ENCODE measurements at regions not wholly inside any gene's neighbourhood (a gene's known extent, or its start where the extent isn't known, plus 50 kb on each side); places are given as distances from the start of the nearest gene placed in this dataset.

GRCh38 chr12:68432622-68433021 lies 100.5 kb upstream of the MDM1 start:
- H3K36me3 Mint-ChIP-seq (ENCODE audit: insufficient read depth, unreplicated experiment) = no peaks in the 10 kb centered on the region
- no peak overlapping the region for H3K4me3 Mint-ChIP-seq (ENCODE audit: unreplicated experiment)
- intact Hi-C loops (cut with micrococcal nuclease) = no loop called here
- ChIA-PET CTCF (no interaction called here), POLR2A (no interaction called here)
- BruUV-seq (replicated peaks) = no TSS peak
- no peak overlapping the region for H3K27ac Mint-ChIP-seq (ENCODE audit: low read depth, unreplicated experiment)
- no peaks in the 10 kb centered on the region for H3K4me1 Mint-ChIP-seq (ENCODE audit: insufficient read depth, unreplicated experiment)
- H3K9me3 Mint-ChIP-seq (ENCODE audit: unreplicated experiment) = peaks cover 6% of the 10 kb centered on the region
- TF ChIP-seq, protein P1, sequence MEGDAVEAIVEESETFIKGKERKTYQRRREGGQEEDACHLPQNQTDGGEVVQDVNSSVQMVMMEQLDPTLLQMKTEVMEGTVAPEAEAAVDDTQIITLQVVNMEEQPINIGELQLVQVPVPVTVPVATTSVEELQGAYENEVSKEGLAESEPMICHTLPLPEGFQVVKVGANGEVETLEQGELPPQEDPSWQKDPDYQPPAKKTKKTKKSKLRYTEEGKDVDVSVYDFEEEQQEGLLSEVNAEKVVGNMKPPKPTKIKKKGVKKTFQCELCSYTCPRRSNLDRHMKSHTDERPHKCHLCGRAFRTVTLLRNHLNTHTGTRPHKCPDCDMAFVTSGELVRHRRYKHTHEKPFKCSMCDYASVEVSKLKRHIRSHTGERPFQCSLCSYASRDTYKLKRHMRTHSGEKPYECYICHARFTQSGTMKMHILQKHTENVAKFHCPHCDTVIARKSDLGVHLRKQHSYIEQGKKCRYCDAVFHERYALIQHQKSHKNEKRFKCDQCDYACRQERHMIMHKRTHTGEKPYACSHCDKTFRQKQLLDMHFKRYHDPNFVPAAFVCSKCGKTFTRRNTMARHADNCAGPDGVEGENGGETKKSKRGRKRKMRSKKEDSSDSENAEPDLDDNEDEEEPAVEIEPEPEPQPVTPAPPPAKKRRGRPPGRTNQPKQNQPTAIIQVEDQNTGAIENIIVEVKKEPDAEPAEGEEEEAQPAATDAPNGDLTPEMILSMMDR (IDR thresholded peaks at IDR 0.05; ENCODE audit: unreplicated experiment) = no peak
- H3K27me3 Mint-ChIP-seq (ENCODE audit: insufficient read depth, unreplicated experiment) = no peaks in the 10 kb centered on the region
- no peak for DNase-seq (ENCODE audit: unreplicated experiment)

DNA sequence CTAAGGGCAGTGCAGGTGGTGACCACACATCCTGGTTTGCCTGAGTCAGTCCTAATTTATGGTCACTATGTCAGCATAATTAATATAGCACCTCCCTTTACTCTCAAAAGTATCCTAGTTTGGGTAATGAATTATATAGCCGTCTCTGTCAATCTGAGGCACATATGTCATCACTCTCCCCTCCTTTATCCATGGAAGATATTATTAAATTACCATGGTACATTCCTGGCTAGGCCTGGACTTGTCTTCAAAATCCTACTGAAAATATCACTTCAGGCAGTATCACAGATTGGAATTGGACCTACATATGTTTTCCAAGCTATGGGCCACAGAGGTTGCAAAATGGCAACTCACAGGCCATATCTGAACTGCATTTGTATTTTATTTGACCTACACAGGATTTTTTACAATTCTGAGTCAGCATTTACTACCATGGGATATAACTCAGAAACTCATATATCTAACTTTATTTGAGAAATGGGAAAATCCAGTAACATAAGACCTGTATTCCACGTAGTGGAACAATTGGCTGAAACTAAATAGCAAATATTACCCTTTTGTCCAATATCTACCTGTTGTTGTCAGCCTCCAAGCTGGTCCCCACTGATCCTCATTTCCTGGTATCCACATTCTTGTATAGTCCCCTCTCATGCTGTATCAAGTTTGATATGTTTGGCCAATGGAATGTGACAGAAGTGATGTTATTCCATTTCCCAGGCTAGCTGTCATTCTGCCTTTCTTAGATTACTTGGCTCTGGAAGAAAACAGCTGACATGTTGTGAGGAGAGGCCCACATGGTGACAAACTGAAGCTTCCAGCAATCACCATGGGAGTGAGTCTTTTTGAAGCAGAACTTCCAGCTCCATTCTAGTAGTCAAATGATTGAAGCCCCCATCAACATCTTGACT lies 102.5 kb upstream of the MDM1 start:
- CTCF ChIA-PET = no interaction called here

GRCh38 chr12:68435299-68435637 lies 103.1 kb upstream of the MDM1 start:
- Mint-ChIP-seq H3K4me1 (ENCODE audit: insufficient read depth, unreplicated experiment) (peaks cover 12% of the 10 kb centered on the region), H3K9me3 (ENCODE audit: unreplicated experiment) (peaks cover 6% of the 10 kb centered on the region), H3K27ac (ENCODE audit: low read depth, unreplicated experiment) (no peak overlapping the region), H3K4me3 (ENCODE audit: unreplicated experiment) (no peak overlapping the region), H3K36me3 (ENCODE audit: insufficient read depth, unreplicated experiment) (no peaks in the 10 kb centered on the region), H3K27me3 (ENCODE audit: insufficient read depth, unreplicated experiment) (no peaks in the 10 kb centered on the region)
- DNase-seq (ENCODE audit: unreplicated experiment) = no peak
- TF ChIP-seq, protein P1 (IDR thresholded peaks at IDR 0.05; ENCODE audit: unreplicated experiment) = no peak
- CTCF ChIA-PET = interaction anchor here (1.1 to 1.2 kb wide), 2 partner anchors 74 to 77 kb away, joined by 3 to 4 read pairs; no protein-coding TSS in a partner anchor
- no TSS peak for BruUV-seq (replicated peaks)
- POLR2A ChIA-PET = interaction anchor here (0.6 to 1.1 kb wide), 3 partner anchors 8 to 28 kb away, joined by 3 read pairs; no protein-coding TSS in a partner anchor
- intact Hi-C loops (cut with micrococcal nuclease) = no loop called here

More for the DNA sequence above, 102.5 kb upstream of the MDM1 start:
- POLR2A ChIA-PET = interaction anchor here (1.0 to 1.1 kb wide), 2 partner anchors 19 to 28 kb away, joined by 3 read pairs; no protein-coding TSS in a partner anchor
- H3K36me3 Mint-ChIP-seq (ENCODE audit: insufficient read depth, unreplicated experiment) = no peaks in the 10 kb centered on the region
- H3K4me3 Mint-ChIP-seq (ENCODE audit: unreplicated experiment) = no peak overlapping the region
- no peak for DNase-seq (ENCODE audit: unreplicated experiment)
- peaks cover 6% of the 10 kb centered on the region for H3K4me1 Mint-ChIP-seq (ENCODE audit: insufficient read depth, unreplicated experiment)
- H3K27ac Mint-ChIP-seq (ENCODE audit: low read depth, unreplicated experiment) = no peak overlapping the region
- H3K27me3 Mint-ChIP-seq (ENCODE audit: insufficient read depth, unreplicated experiment) = no peaks in the 10 kb centered on the region
- TF ChIP-seq, protein P1 (IDR thresholded peaks at IDR 0.05; ENCODE audit: unreplicated experiment) = no peak
- BruUV-seq (replicated peaks) = no TSS peak
- intact Hi-C loops (cut with micrococcal nuclease) = no loop called here
- peaks cover 6% of the 10 kb centered on the region for H3K9me3 Mint-ChIP-seq (ENCODE audit: unreplicated experiment)

DNA sequence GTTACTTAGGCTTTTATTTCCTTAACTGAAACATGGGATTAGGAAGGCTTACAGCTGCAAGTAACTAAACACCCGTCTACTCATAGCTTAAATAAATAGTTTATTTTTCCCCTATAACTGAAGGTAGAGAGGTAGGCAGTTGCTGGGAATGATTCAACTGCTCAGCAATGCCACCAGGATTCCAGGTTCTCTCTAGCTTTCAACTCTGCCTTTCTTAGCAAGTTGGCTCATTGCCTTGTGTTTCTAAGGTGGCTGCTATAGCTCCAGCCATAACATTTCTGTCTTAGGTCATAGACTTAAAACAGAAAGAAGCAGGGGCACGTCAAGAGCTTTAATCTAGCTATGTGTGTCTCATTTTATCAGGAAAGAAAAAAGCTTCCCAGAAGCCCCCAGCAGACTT lies 103.7 kb upstream of the MDM1 start:
- CTCF ChIA-PET = interaction anchor here (1.1 to 1.2 kb wide), 2 partner anchors 74 to 77 kb away, joined by 3 to 4 read pairs; no protein-coding TSS in a partner anchor
- no TSS peak for BruUV-seq (replicated peaks)
- intact Hi-C loops (cut with micrococcal nuclease) = no loop called here
- TF ChIP-seq, protein P1 (IDR thresholded peaks at IDR 0.05; ENCODE audit: unreplicated experiment) = no peak
- no peak for DNase-seq (ENCODE audit: unreplicated experiment)
- no peaks in the 10 kb centered on the region for H3K27me3 Mint-ChIP-seq (ENCODE audit: insufficient read depth, unreplicated experiment)
- H3K4me1 Mint-ChIP-seq (ENCODE audit: insufficient read depth, unreplicated experiment) = peaks cover 12% of the 10 kb centered on the region
- peaks cover 6% of the 10 kb centered on the region for H3K9me3 Mint-ChIP-seq (ENCODE audit: unreplicated experiment)
- POLR2A ChIA-PET = interaction anchor here (0.6 to 1.1 kb wide), 2 partner anchors 9 to 27 kb away, joined by 3 read pairs; no protein-coding TSS in a partner anchor
- H3K27ac Mint-ChIP-seq (ENCODE audit: low read depth, unreplicated experiment) = no peak overlapping the region
- H3K36me3 Mint-ChIP-seq (ENCODE audit: insufficient read depth, unreplicated experiment) = no peaks in the 10 kb centered on the region
- H3K4me3 Mint-ChIP-seq (ENCODE audit: unreplicated experiment) = no peak overlapping the region

Measured in MCF 10A (cell line).